SK-N-SH (cell line): ENCODE measurements at regions not wholly inside any gene's neighbourhood (a gene's known extent, or its start where the extent isn't known, plus 50 kb on each side); places are given as distances from the start of the nearest gene placed in this dataset.

Source experiments
- CTCF ChIA-PET: fragments of 300-600, 350-600 bp; formaldehyde crosslinking; extraction: SDS; loops from one replicate; lab custom pipeline; 2021; lab: Yijun Ruan, JAX
- POLR2A ChIA-PET: fragments of 350-600 bp; sonication (Branson Sonifier 250); formaldehyde crosslinking; extraction: SDS; loops from one replicate; lab custom pipeline; 2020; ENCODE audit warnings: antibody characterized with exemption, inconsistent platforms; lab: Yijun Ruan, JAX
- DNase-seq: peaks from one replicate; pipeline ENCODE4 v3.0.0; 2012
- H2AFZ ChIP-seq: fragments of 200-600 bp; sonication (generic); 2 replicates; pipeline ENCODE4 v1.8.1; 2016; ENCODE audit warnings: antibody characterized with exemption, mild to moderate bottlenecking, low read depth
- H3F3A ChIP-seq: fragments of 200-600 bp; sonication (generic); replicated peaks from 2 replicates; pipeline ENCODE3; 2016; ENCODE audit warnings: antibody characterized with exemption, mild to moderate bottlenecking; ENCODE audit not compliant: insufficient read depth
- H3K27ac ChIP-seq, 2 experiments: fragments of 200-500 bp in 1 of 2; fragments of 200-600 bp in 1 of 2; sonication (Bioruptor generic) in 1 of 2; sonication (generic), shearing (Covaris generic) in 1 of 2; 2 replicates each; pipeline versions ENCODE4 v1.5.1 to v1.6.1; 2014 to 2016; ENCODE audit warnings: low read depth in 2 of 2, inconsistent platforms in 1 of 2, low read length in 1 of 2, mild to moderate bottlenecking in 1 of 2, mixed read lengths in 1 of 2
- H3K27me3 ChIP-seq: fragments of 200-600 bp; sonication (generic), shearing (Covaris generic); 2 replicates; pipeline ENCODE4 v1.6.1; 2016; ENCODE audit warnings: mixed run types; ENCODE audit not compliant: insufficient read depth
- H3K36me3 ChIP-seq, 2 experiments: fragments of 200-500 bp in 1 of 2; fragments of 200-600 bp in 1 of 2; sonication (Bioruptor generic) in 1 of 2; sonication (generic) in 1 of 2; replicated peaks in 1 of 2; 2 replicates each; pipeline versions ENCODE3 to v1.5.1; 2014 to 2016; ENCODE audit warnings: low read length in 1 of 2, mild to moderate bottlenecking in 1 of 2; ENCODE audit not compliant: insufficient read depth in 2 of 2, control insufficient read depth in 1 of 2
- H3K4me1 ChIP-seq, 2 experiments: fragments of 200-500 bp in 1 of 2; fragments of 200-600 bp in 1 of 2; sonication (Bioruptor generic) in 1 of 2; sonication (generic), shearing (Covaris generic) in 1 of 2; 2 replicates each; pipeline versions ENCODE4 v1.5.1 to v1.6.1; 2014 to 2016; ENCODE audit warnings: low read depth in 1 of 2, low read length in 1 of 2, mixed run types in 1 of 2; ENCODE audit not compliant: insufficient read depth in 2 of 2, control insufficient read depth in 1 of 2
- H3K4me2 ChIP-seq: fragments of 200-600 bp; sonication (generic), shearing (Covaris generic); 2 replicates; pipeline ENCODE4 v1.6.1; 2017; ENCODE audit warnings: mixed run types
- H3K4me3 ChIP-seq, 2 experiments: fragments of 200-500 bp in 1 of 2; fragments of 200-600 bp in 1 of 2; sonication (Bioruptor generic) in 1 of 2; sonication (generic), shearing (Covaris generic) in 1 of 2; 2 replicates each; pipeline versions ENCODE4 v1.5.1 to v1.8.1; 2014 to 2016; ENCODE audit warnings: low read depth in 2 of 2, inconsistent platforms in 1 of 2, low read length in 1 of 2, mild to moderate bottlenecking in 1 of 2, mixed read lengths in 1 of 2, moderate library complexity in 1 of 2
- H3K79me2 ChIP-seq: fragments of 200-600 bp; sonication (generic); 2 replicates; pipeline ENCODE4 v1.8.1; 2017; ENCODE audit warnings: mild to moderate bottlenecking; ENCODE audit not compliant: insufficient read depth
- H3K9ac ChIP-seq: fragments of 200-600 bp; sonication (generic); 2 replicates; pipeline ENCODE4 v1.6.1; 2017; ENCODE audit warnings: mixed run types
- H3K9me2 ChIP-seq: fragments of 200-600 bp; sonication (generic); 2 replicates; pipeline ENCODE4 v1.6.1; 2017; ENCODE audit warnings: mixed run types
- H3K9me3 ChIP-seq: fragments of 200-600 bp; sonication (generic); 2 replicates; pipeline ENCODE4 v1.6.1; 2017; ENCODE audit warnings: mixed run types, mild to moderate bottlenecking, moderate library complexity
- H4K20me1 ChIP-seq: fragments of 200-600 bp; sonication (generic); 2 replicates; pipeline ENCODE4 v1.6.1; 2017; ENCODE audit warnings: mild to moderate bottlenecking, mixed run types; ENCODE audit not compliant: insufficient read depth
- CHD2 ChIP-seq: fragments of 150-350 bp; IDR thresholded peaks from 2 replicates; pipeline ENCODE4 v1.6.1; 2018; ENCODE audit warnings: low read length; ENCODE audit not compliant: partially characterized antibody
- ELF1 ChIP-seq: IDR thresholded peaks from 2 replicates; pipeline ENCODE4 v1.4.0; 2012
- EZH2phosphoT487 ChIP-seq: fragments of 200-600 bp; sonication (generic); IDR thresholded peaks from 2 replicates; pipeline ENCODE4 v1.6.1; 2017; ENCODE audit warnings: low read depth, mixed run types, mild to moderate bottlenecking, antibody characterized with exemption, moderate library complexity, borderline replicate concordance
- FOXJ3 ChIP-seq: sonication (generic); formaldehyde crosslinking; IDR thresholded peaks from 2 replicates; pipeline ENCODE4 v1.5.1; 2020; ENCODE audit warnings: mild to moderate bottlenecking, missing genetic modification reagents
- FOXM1 ChIP-seq: IDR thresholded peaks from 2 replicates; pipeline ENCODE4 v1.4.0; 2012; ENCODE audit warnings: low read depth, mild to moderate bottlenecking
- GABPA ChIP-seq: IDR thresholded peaks from 2 replicates; pipeline ENCODE4 v1.4.0; 2012; ENCODE audit warnings: low read depth, mild to moderate bottlenecking
- GATA2 ChIP-seq: sonication (generic); formaldehyde crosslinking; IDR thresholded peaks from 2 replicates; pipeline ENCODE4 v1.5.0; 2020; ENCODE audit warnings: mild to moderate bottlenecking, missing genetic modification reagents
- JUND ChIP-seq: IDR thresholded peaks from 2 replicates; pipeline ENCODE4 v1.4.0; 2012
- MXI1 ChIP-seq: IDR thresholded peaks from 2 replicates; pipeline ENCODE4 v1.6.1; 2012; ENCODE audit warnings: mild to moderate bottlenecking, low read depth, low read length, improper control_type of control experiment
- RCOR1 ChIP-seq: fragments of 150-350 bp; IDR thresholded peaks from 2 replicates; pipeline ENCODE4 v1.6.1; 2017; ENCODE audit warnings: antibody characterized with exemption, low read length
- RXRA ChIP-seq: IDR thresholded peaks from 2 replicates; pipeline ENCODE4 v1.4.0; 2012; ENCODE audit warnings: low read depth, mild to moderate bottlenecking, borderline replicate concordance
- SIN3A ChIP-seq: IDR thresholded peaks from 2 replicates; pipeline ENCODE4 v1.6.1; 2012; ENCODE audit warnings: low read depth, mild to moderate bottlenecking, low read length, moderate library complexity, borderline replicate concordance
- YY1 ChIP-seq: IDR thresholded peaks from 2 replicates; pipeline ENCODE4 v1.4.0; 2012; ENCODE audit warnings: low read depth, mild to moderate bottlenecking
- WGBS: methylation state at CpG from one replicate; pipeline ENCODE4 v1.1.6; 2017; ENCODE audit warnings: low lambda C conversion rate; 5-methylcytosine and 5-hydroxymethylcytosine counted together
- TF ChIP-seq, protein P1 (sequence below): IDR thresholded peaks from 2 replicates; pipeline ENCODE4 v1.6.1; 2012; ENCODE audit warnings: mild to moderate bottlenecking, low read depth, low read length, moderate library complexity
- TF ChIP-seq, protein P2 (sequence below): fragments of 150-350 bp; IDR thresholded peaks from 2 replicates; pipeline ENCODE4 v1.6.1; 2016; ENCODE audit warnings: mild to moderate bottlenecking, low read depth, low read length
- TF ChIP-seq, protein P3 (sequence below): IDR thresholded peaks from 2 replicates; pipeline ENCODE4 v1.4.0; 2012; ENCODE audit warnings: low read depth
- TF ChIP-seq, protein P4 (sequence below): fragments of 150-350 bp; IDR thresholded peaks from 2 replicates; pipeline ENCODE4 v1.6.1; 2017; ENCODE audit warnings: antibody characterized with exemption, low read length, low read depth, borderline replicate concordance

DNA sequence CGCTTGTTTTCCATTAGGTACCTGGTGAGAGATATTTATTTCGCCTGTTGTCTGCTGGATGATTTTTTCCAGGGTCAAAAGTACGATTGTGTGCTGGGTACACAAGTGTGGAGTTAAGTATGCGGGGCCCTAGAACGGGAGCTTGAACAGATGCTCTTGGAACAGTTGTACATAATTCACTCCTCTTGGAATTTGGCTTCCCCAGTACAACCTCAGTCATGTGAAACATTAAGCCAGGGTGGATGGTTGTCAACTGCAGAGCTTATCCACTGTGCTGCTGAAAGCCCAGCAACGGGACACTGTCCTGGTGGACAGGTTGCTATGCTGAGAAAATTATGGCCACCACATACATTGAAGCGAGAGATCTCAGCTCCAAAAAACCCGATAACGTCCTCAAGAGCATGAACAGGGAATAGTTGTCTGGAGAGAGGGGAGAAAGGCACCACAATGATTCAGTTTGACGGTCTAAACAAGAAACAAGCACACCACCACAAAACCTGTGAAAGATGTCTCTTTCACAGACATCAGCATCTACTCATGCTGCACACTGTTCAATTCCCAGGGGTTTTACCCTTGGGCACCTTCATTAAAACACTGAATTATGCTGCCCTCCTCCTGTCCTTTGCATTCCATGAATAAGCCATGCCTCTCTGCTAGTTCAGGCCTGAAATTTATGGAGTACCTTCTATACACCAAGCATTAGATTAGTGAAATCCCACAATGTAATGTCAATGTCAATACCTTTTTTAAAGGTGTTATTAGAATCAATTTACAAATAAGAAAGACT is 176.8 kb upstream of the TRIB2 start:
- Histone ChIP-seq H4K20me1 (no peaks in the 10 kb centered on the region), H3K9ac (no peak overlapping the region), H3K27me3 (no peaks in the 10 kb centered on the region), H3K36me3 (no peaks in the 10 kb centered on the region), H3K27ac (no peak overlapping the region), H3K4me2 (no peak overlapping the region), H3K9me3 (no peaks in the 10 kb centered on the region), H3K4me3 (no peak overlapping the region), H3K9me2 (no peaks in the 10 kb centered on the region), H3K79me2 (no peaks in the 10 kb centered on the region), H3F3A (peaks cover 11% of the 10 kb centered on the region), H2AFZ (no peak overlapping the region), H3K4me1 (peaks cover 7 to 11% of the 10 kb centered on the region in 2 experiments; a peak in 3 of 4 replicates)
- WGBS = 85% methylated on average over 10 of the region's 10 CpGs
- no peak for DNase-seq
- TF ChIP-seq FOXJ3 (CRISPR knock-in tag) (no peak), RCOR1 (no peak), SIN3A (no peak), MXI1 (no peak), GATA2 (CRISPR knock-in tag) (no peak), EZH2phosphoT487 (no peak), CHD2 (no peak), ELF1 (no peak), RXRA (no peak), GABPA (no peak), YY1 (no peak), FOXM1 (no peak), JUND (no peak)
- TF ChIP-seq, protein P1, sequence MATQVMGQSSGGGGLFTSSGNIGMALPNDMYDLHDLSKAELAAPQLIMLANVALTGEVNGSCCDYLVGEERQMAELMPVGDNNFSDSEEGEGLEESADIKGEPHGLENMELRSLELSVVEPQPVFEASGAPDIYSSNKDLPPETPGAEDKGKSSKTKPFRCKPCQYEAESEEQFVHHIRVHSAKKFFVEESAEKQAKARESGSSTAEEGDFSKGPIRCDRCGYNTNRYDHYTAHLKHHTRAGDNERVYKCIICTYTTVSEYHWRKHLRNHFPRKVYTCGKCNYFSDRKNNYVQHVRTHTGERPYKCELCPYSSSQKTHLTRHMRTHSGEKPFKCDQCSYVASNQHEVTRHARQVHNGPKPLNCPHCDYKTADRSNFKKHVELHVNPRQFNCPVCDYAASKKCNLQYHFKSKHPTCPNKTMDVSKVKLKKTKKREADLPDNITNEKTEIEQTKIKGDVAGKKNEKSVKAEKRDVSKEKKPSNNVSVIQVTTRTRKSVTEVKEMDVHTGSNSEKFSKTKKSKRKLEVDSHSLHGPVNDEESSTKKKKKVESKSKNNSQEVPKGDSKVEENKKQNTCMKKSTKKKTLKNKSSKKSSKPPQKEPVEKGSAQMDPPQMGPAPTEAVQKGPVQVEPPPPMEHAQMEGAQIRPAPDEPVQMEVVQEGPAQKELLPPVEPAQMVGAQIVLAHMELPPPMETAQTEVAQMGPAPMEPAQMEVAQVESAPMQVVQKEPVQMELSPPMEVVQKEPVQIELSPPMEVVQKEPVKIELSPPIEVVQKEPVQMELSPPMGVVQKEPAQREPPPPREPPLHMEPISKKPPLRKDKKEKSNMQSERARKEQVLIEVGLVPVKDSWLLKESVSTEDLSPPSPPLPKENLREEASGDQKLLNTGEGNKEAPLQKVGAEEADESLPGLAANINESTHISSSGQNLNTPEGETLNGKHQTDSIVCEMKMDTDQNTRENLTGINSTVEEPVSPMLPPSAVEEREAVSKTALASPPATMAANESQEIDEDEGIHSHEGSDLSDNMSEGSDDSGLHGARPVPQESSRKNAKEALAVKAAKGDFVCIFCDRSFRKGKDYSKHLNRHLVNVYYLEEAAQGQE = no peak
- TF ChIP-seq, protein P2, sequence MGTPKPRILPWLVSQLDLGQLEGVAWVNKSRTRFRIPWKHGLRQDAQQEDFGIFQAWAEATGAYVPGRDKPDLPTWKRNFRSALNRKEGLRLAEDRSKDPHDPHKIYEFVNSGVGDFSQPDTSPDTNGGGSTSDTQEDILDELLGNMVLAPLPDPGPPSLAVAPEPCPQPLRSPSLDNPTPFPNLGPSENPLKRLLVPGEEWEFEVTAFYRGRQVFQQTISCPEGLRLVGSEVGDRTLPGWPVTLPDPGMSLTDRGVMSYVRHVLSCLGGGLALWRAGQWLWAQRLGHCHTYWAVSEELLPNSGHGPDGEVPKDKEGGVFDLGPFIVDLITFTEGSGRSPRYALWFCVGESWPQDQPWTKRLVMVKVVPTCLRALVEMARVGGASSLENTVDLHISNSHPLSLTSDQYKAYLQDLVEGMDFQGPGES = no peak
- TF ChIP-seq, protein P3, sequence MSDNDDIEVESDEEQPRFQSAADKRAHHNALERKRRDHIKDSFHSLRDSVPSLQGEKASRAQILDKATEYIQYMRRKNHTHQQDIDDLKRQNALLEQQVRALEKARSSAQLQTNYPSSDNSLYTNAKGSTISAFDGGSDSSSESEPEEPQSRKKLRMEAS = no peak
- TF ChIP-seq, protein P4, sequence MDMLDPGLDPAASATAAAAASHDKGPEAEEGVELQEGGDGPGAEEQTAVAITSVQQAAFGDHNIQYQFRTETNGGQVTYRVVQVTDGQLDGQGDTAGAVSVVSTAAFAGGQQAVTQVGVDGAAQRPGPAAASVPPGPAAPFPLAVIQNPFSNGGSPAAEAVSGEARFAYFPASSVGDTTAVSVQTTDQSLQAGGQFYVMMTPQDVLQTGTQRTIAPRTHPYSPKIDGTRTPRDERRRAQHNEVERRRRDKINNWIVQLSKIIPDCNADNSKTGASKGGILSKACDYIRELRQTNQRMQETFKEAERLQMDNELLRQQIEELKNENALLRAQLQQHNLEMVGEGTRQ = no peak
- CTCF ChIA-PET = interaction anchor here (2.7 kb wide), 1 partner anchor 8 kb away, joined by 10 read pairs; no protein-coding TSS in a partner anchor
- POLR2A ChIA-PET = no interaction called here
